ENCODE measurements at regions not wholly inside any gene's neighbourhood (a gene's known extent, or its start where the extent isn't known, plus 50 kb on each side); places are given as distances from the start of the nearest gene placed in this dataset.
"Not testable (repeated sequence)": the region's sequence is repeated elsewhere in the genome, so short reads cannot be mapped to it uniquely, and the experiment has no call there.

GRCh38 chr10:58065529-58065815 is 202.2 kb downstream of the IPMK start:
- no peak for FAIRE-seq

DNA sequence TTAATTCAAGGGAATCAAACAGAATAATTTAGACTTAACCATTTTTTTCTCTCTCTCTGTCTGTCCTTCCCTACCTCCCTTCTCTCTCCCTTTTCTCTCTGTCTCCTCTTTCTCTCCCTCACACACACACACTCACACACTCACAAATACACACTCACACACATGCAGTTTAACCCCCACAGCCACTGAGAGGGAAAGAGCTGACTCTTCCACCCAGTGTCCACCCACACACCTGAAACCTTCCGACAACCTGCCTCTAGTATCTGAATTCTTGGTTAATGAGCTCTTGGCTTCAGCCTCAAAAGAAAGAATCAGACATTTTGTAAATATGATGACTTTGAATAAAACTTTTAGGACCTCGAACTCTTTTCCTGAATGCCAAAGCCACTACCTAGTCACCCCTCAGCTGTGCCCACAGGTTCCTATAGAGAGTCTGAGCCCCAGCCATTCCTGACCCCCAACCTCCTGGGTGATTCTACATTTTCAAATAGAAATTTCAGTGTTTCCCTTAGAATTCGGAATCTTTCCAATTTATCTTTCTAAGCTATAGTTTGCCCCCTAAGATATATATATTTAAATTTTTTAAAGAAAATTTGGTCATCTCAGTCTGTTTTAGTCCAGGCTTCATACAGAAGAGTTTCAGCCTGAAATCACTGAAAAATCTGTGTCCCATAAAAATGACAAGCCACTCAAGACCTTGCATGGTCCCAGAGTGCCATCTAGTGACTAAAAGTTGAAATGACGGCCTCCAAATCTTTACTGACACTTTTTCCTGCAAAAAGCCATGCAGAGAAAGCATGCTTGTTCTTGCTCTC is 202.8 kb downstream of the IPMK start:
- no peak overlapping the region for H3K4me3 ChIP-seq (ENCODE audit: low read length in 3 of 3)
- FAIRE-seq (no peak), DNase-seq (peak in 4 of 5 donors; percentile 36 to 75 (median 64))
- intact Hi-C loops (cut with DNase I) = loop anchor here (10.0 kb wide), 1 partner anchor 720 kb away; no protein-coding TSS in a partner anchor
- no peaks in the 10 kb centered on the region for H3K9me3 ChIP-seq (ENCODE audit: control insufficient read depth in 2 of 3, insufficient read depth in 1 of 3, low read length in 3 of 3)
- H3K27me3 ChIP-seq (ENCODE audit: control insufficient read depth, insufficient read depth, low read length) = no peaks in the 10 kb centered on the region
- peak; percentile 69 for TF ChIP-seq CTCF (IDR thresholded peaks at IDR 0.05; ENCODE audit: borderline replicate concordance, extremely low read depth, insufficient read depth)
- H3K9ac ChIP-seq (ENCODE audit: low read length in 3 of 3) = no peak overlapping the region
- H3K27ac ChIP-seq (ENCODE audit: low read depth in 2 of 2, low read length in 2 of 2) = no peak overlapping the region
- H3K36me3 ChIP-seq (ENCODE audit: control insufficient read depth in 2 of 3, insufficient read depth in 3 of 3, low read length in 3 of 3) = no peaks in the 10 kb centered on the region
- no peaks in the 10 kb centered on the region for H3K4me1 ChIP-seq (ENCODE audit: control insufficient read depth in 2 of 3, insufficient read depth in 2 of 3, low read depth in 1 of 3, low read length in 3 of 3)

More at GRCh38 chr10:58065529-58065815, 202.2 kb downstream of the IPMK start:
- no peak overlapping the region for H3K9ac ChIP-seq (ENCODE audit: low read length in 3 of 3)
- DNase-seq = no peak
- H3K36me3 ChIP-seq (ENCODE audit: control insufficient read depth in 2 of 3, insufficient read depth in 3 of 3, low read length in 3 of 3) = no peaks in the 10 kb centered on the region
- no peaks in the 10 kb centered on the region for H3K9me3 ChIP-seq (ENCODE audit: control insufficient read depth in 2 of 3, insufficient read depth in 1 of 3, low read length in 3 of 3)
- no peaks in the 10 kb centered on the region for H3K4me1 ChIP-seq (ENCODE audit: control insufficient read depth in 2 of 3, insufficient read depth in 2 of 3, low read depth in 1 of 3, low read length in 3 of 3)
- H3K4me3 ChIP-seq (ENCODE audit: low read length in 3 of 3) = no peak overlapping the region
- no peaks in the 10 kb centered on the region for H3K27me3 ChIP-seq (ENCODE audit: control insufficient read depth, insufficient read depth, low read length)
- no peak overlapping the region for H3K27ac ChIP-seq (ENCODE audit: low read depth in 2 of 2, low read length in 2 of 2)
- no peak for TF ChIP-seq CTCF (IDR thresholded peaks at IDR 0.05; ENCODE audit: borderline replicate concordance, extremely low read depth, insufficient read depth)
- intact Hi-C loops (cut with DNase I) = loop anchor here (10.0 kb wide), 1 partner anchor 721 kb away; no protein-coding TSS in a partner anchor

GRCh38 chr10:58063861-58064480 is 203.7 kb downstream of the IPMK start:
- FAIRE-seq (no peak), DNase-seq (peak in 1 of 5 donors; percentile 1)
- H3K27ac ChIP-seq (ENCODE audit: low read depth in 2 of 2, low read length in 2 of 2) = no peak overlapping the region
- no peaks in the 10 kb centered on the region for H3K4me1 ChIP-seq (ENCODE audit: control insufficient read depth in 2 of 3, insufficient read depth in 2 of 3, low read depth in 1 of 3, low read length in 3 of 3)
- H3K27me3 ChIP-seq (ENCODE audit: control insufficient read depth, insufficient read depth, low read length) = no peaks in the 10 kb centered on the region
- TF ChIP-seq CTCF (IDR thresholded peaks at IDR 0.05; ENCODE audit: borderline replicate concordance, extremely low read depth, insufficient read depth) = no peak
- H3K9ac ChIP-seq (ENCODE audit: low read length in 3 of 3) = no peak overlapping the region
- no peak overlapping the region for H3K4me3 ChIP-seq (ENCODE audit: low read length in 3 of 3)
- intact Hi-C loops (cut with DNase I) = loop anchor here (10.0 kb wide), 1 partner anchor 719 kb away; no protein-coding TSS in a partner anchor
- no peaks in the 10 kb centered on the region for H3K9me3 ChIP-seq (ENCODE audit: control insufficient read depth in 2 of 3, insufficient read depth in 1 of 3, low read length in 3 of 3)
- no peaks in the 10 kb centered on the region for H3K36me3 ChIP-seq (ENCODE audit: control insufficient read depth in 2 of 3, insufficient read depth in 3 of 3, low read length in 3 of 3)

DNA sequence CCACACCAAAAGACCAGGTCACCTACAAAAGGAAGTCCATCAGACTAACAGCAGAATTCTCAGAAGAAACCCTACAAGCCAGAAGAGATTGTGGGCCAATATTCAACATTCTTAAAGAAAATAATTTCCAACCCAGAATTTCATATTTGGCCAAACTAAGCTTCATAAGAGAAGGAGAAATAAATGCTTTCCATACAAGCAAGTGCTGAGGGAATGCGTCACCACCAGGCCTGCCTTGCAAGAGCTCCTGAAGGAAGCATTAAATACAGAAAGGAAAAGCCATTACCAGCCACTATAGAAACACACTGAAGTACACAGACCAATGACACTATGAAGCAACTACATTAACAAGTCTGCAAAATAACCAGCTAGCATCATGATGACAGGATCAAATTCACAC is 209.0 kb downstream of the IPMK start:
- DNase-seq; H3K4me3 ChIP-seq (ENCODE audit: low read length in 3 of 3); H3K36me3 ChIP-seq (ENCODE audit: control insufficient read depth in 2 of 3, insufficient read depth in 3 of 3, low read length in 3 of 3); H3K27ac ChIP-seq (ENCODE audit: low read depth in 2 of 2, low read length in 2 of 2); H3K9me3 ChIP-seq (ENCODE audit: control insufficient read depth in 2 of 3, insufficient read depth in 1 of 3, low read length in 3 of 3); intact Hi-C loops (cut with DNase I); H3K4me1 ChIP-seq (ENCODE audit: control insufficient read depth in 2 of 3, insufficient read depth in 2 of 3, low read depth in 1 of 3, low read length in 3 of 3); H3K9ac ChIP-seq (ENCODE audit: low read length in 3 of 3); H3K27me3 ChIP-seq (ENCODE audit: control insufficient read depth, insufficient read depth, low read length); FAIRE-seq: not testable (repeated sequence)

Measured in kidney (tissue), 13 donors.